ENCODE measurements at regions not wholly inside any gene's neighbourhood (a gene's known extent, or its start where the extent isn't known, plus 50 kb on each side); places are given as distances from the start of the nearest gene placed in this dataset.

DNA sequence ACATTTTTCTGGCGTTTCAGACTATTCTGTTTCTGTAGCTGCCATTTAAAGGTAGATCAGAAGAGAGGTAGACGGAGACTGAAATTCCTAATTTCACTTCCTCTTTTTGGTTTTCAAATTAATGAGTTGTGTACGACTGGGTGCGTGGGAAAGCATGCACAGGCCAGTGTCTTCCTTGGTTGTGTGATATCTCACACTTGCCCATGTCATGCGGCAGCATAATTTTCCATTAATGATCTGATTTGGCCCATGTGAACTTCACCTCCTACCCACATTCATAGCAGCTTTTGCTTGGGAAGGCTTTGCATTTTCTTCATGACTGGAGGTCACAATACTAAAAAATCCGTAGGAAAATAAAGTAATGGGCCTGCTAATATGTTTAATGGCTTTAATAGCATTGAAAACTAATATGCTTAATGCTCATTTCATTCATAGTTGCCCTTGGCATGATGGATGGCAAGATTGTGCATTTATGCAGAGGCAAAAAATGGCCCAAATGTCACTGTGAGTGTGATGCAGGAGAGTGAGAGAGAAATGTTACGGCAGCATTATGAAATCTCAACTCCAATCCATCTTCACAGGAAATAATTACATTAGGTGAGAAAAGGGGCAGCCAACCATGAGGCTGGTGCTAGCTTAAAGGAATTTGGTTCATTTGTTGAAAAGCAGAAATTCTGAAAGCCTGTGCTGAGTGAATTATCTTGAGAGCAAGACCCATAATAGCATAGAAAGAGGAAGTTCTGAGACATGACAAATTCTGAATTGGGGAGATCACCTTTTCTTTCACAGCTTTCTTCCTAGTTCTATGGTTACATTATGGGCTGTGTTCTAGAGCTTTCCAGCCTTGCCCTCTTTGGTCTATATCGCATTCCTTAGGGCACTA is 69.0 kb upstream of the UST start:
- Histone ChIP-seq H3K4me1 (no peaks in the 10 kb centered on the region), H3K4me3 (no peak overlapping the region), H3K27ac (no peak overlapping the region), H3K27me3 (no peaks in the 10 kb centered on the region), H3K9me3 (peaks cover 0 to 3% (median 0%) of the 10 kb centered on the region in 4 donors), H3K36me3 (no peaks in the 10 kb centered on the region)
- intact Hi-C loops (cut with DNase I): no loop called here
- DNase-seq: no peak
- WGBS, 2 donors: 57 to 77% methylated on average over 8 of the region's 8 CpGs
- TF ChIP-seq POLR2AphosphoS5 (IDR thresholded peaks at IDR 0.05): no peak
- no peak for TF ChIP-seq POLR2A (IDR thresholded peaks at IDR 0.05)
- TF ChIP-seq, protein P1, sequence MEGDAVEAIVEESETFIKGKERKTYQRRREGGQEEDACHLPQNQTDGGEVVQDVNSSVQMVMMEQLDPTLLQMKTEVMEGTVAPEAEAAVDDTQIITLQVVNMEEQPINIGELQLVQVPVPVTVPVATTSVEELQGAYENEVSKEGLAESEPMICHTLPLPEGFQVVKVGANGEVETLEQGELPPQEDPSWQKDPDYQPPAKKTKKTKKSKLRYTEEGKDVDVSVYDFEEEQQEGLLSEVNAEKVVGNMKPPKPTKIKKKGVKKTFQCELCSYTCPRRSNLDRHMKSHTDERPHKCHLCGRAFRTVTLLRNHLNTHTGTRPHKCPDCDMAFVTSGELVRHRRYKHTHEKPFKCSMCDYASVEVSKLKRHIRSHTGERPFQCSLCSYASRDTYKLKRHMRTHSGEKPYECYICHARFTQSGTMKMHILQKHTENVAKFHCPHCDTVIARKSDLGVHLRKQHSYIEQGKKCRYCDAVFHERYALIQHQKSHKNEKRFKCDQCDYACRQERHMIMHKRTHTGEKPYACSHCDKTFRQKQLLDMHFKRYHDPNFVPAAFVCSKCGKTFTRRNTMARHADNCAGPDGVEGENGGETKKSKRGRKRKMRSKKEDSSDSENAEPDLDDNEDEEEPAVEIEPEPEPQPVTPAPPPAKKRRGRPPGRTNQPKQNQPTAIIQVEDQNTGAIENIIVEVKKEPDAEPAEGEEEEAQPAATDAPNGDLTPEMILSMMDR (IDR thresholded peaks at IDR 0.05): no peak
- TF ChIP-seq EP300 (IDR thresholded peaks at IDR 0.05): no peak

DNA sequence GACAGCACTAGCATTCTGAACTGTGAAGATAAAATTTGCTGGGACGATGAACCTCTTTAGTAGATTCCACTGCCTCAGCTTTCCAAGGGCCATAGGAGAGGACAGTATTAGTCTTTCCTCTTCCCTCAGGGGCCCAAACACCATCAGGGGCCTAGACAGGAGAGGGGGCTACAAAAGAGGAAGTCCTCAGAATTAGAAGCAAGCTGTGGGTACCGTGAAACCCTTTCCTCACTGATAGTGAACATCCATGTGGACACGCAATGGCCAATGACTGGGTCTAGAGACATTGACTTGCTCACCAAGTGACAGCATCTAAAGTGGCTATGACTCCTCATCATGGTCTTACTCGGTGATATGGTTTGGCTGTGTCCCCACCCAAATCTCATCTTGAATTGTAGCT is 68.1 kb upstream of the UST start:
- 89% methylated on average over 4 of the region's 4 CpGs for WGBS, 2 donors

DNA sequence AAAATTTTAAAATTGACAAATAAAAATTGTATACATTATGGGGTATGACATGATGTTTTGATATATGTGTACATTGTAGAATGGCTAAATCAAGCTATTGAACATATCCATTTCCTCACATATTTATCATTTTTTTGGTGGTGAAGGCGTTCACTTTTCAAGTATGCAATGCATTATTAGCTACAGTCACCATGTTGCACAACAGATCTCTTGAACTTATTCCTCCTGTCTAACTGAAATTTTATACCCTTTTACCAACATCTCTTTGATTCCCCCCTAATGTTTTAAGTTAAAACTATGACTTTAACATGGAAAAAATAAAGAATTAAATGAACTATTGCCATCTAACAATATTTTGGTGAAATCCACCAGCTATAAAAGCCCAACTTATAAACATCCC is 65.2 kb upstream of the UST start:
- DNase-seq: no peak
- no peaks in the 10 kb centered on the region for H3K36me3 ChIP-seq
- H3K4me1 ChIP-seq: no peaks in the 10 kb centered on the region
- 79 to 83% methylated on average over 1 of the region's 1 CpG for WGBS, 2 donors
- H3K9me3 ChIP-seq: no peaks in the 10 kb centered on the region
- no peak for TF ChIP-seq POLR2AphosphoS5 (IDR thresholded peaks at IDR 0.05)
- TF ChIP-seq, protein P1 (IDR thresholded peaks at IDR 0.05): no peak
- no peaks in the 10 kb centered on the region for H3K27me3 ChIP-seq
- no peak overlapping the region for H3K4me3 ChIP-seq
- intact Hi-C loops (cut with DNase I): no loop called here
- no peak overlapping the region for H3K27ac ChIP-seq

More for the DNA sequence above, 68.1 kb upstream of the UST start:
- no peak overlapping the region for H3K27ac ChIP-seq
- no peaks in the 10 kb centered on the region for H3K9me3 ChIP-seq
- intact Hi-C loops (cut with DNase I): no loop called here
- TF ChIP-seq POLR2A (IDR thresholded peaks at IDR 0.05) (no peak), EP300 (IDR thresholded peaks at IDR 0.05) (no peak), POLR2AphosphoS5 (IDR thresholded peaks at IDR 0.05) (no peak)
- TF ChIP-seq, protein P1 (IDR thresholded peaks at IDR 0.05): no peak
- no peaks in the 10 kb centered on the region for H3K27me3 ChIP-seq
- H3K36me3 ChIP-seq: no peaks in the 10 kb centered on the region
- no peak for DNase-seq
- H3K4me1 ChIP-seq: no peaks in the 10 kb centered on the region
- no peak overlapping the region for H3K4me3 ChIP-seq

DNA sequence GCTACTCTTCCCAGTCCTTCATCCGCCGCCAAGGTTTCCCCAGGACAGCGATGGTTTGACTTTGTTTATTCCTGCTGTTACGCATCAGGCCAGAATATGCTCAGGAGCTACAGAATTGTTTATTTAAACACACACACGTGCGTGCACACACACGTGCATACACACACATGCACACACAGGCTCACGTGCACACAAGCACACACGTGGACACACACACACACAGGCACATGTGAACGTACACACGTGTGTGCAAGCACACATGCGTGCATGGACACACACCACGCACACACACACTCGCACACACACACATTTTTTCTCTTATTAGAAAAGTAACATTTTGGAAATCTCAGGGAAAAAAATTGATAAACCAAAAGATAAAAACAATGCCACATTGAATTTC is 64.6 kb upstream of the UST start:
- H3K27ac ChIP-seq: no peak overlapping the region
- TF ChIP-seq EP300 (IDR thresholded peaks at IDR 0.05): no peak
- TF ChIP-seq POLR2AphosphoS5 (IDR thresholded peaks at IDR 0.05): no peak
- no peak for TF ChIP-seq POLR2A (IDR thresholded peaks at IDR 0.05)
- TF ChIP-seq, protein P1 (IDR thresholded peaks at IDR 0.05): no peak
- no peaks in the 10 kb centered on the region for H3K36me3 ChIP-seq
- H3K4me3 ChIP-seq: no peak overlapping the region
- 84 to 89% methylated on average over 14 of the region's 14 CpGs for WGBS, 2 donors
- no peaks in the 10 kb centered on the region for H3K4me1 ChIP-seq
- intact Hi-C loops (cut with DNase I): no loop called here
- no peaks in the 10 kb centered on the region for H3K9me3 ChIP-seq
- no peak for DNase-seq
- H3K27me3 ChIP-seq: no peaks in the 10 kb centered on the region

DNA sequence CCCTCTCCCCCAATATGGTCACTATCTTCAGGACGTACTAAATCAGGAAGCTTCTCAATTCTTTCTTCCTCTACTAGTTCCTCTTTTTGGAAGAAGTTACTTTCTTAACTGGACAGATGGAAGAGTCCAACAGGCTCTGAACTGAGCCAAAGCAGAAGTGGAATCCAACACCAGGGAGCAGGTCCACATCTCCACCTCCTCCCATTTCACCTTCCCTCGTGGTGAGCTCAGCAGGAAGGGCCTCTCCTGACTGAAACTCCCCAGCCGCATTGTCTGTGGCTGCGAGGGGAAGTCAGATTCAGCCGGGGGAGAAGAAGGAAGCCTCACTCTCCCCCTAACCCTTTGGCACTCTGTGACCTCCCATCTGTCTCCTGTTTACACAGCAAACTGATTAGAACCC is 63.8 kb upstream of the UST start:
- Histone ChIP-seq H3K4me1 (no peaks in the 10 kb centered on the region), H3K9me3 (no peaks in the 10 kb centered on the region), H3K27me3 (no peaks in the 10 kb centered on the region), H3K36me3 (no peaks in the 10 kb centered on the region), H3K27ac (no peak overlapping the region), H3K4me3 (no peak overlapping the region)
- 42 to 62% methylated on average over 5 of the region's 5 CpGs for WGBS, 2 donors
- intact Hi-C loops (cut with DNase I): no loop called here
- TF ChIP-seq POLR2A (IDR thresholded peaks at IDR 0.05): no peak
- DNase-seq: no peak
